ENCODE measurements at regions not wholly inside any gene's neighbourhood (a gene's known extent, or its start where the extent isn't known, plus 50 kb on each side); places are given as distances from the start of the nearest gene placed in this dataset.

GRCh38 chr4:36494747-36495146 is 213.3 kb downstream of the DTHD1 start:
- DNase-seq, result no peak

GRCh38 chr4:36502350-36502749 is 220.9 kb downstream of the DTHD1 start:
- DNase-seq, result no peak

- DNase-seq, result no peak
Observed at GRCh38 chr4:36508394-36508793, 227.0 kb downstream of the DTHD1 start.

- no peak for DNase-seq
Observed at GRCh38 chr4:36509845-36510244, 228.4 kb downstream of the DTHD1 start.

- DNase-seq, result no peak
Observed at GRCh38 chr4:36511785-36512184, 230.4 kb downstream of the DTHD1 start.

- no peak for DNase-seq
Observed at GRCh38 chr4:36516522-36517095, 235.2 kb downstream of the DTHD1 start.

GRCh38 chr4:36523182-36523581 is 241.8 kb downstream of the DTHD1 start:
- no peak for DNase-seq

- no peak for DNase-seq
Observed at GRCh38 chr4:36532670-36533379, 251.4 kb downstream of the DTHD1 start.

- no peak for DNase-seq
Observed at GRCh38 chr4:36533944-36534343, 252.5 kb downstream of the DTHD1 start.

- DNase-seq, result no peak
Observed at GRCh38 chr4:36547383-36547782, 266.0 kb downstream of the DTHD1 start.

- DNase-seq, result no peak
Observed at GRCh38 chr4:36549252-36549651, 267.8 kb downstream of the DTHD1 start.

- DNase-seq, result no peak
Observed at GRCh38 chr4:36549992-36550391, 268.6 kb downstream of the DTHD1 start.

GRCh38 chr4:36551697-36552214 is 270.3 kb downstream of the DTHD1 start:
- no peak for DNase-seq

- no peak for DNase-seq
Observed at GRCh38 chr4:36553029-36553428, 271.6 kb downstream of the DTHD1 start.

GRCh38 chr4:36553453-36553852 is 272.0 kb downstream of the DTHD1 start:
- no peak for DNase-seq

- DNase-seq, result no peak
Observed at GRCh38 chr4:36556984-36557383, 275.6 kb downstream of the DTHD1 start.

GRCh38 chr4:36568575-36568974 is 287.2 kb downstream of the DTHD1 start:
- no peak for DNase-seq

- no peak for DNase-seq
Observed at GRCh38 chr4:36573441-36573840, 292.0 kb downstream of the DTHD1 start.

- no peak for DNase-seq
Observed at GRCh38 chr4:36574816-36575215, 293.4 kb downstream of the DTHD1 start.

GRCh38 chr4:36582198-36582597 is 300.8 kb downstream of the DTHD1 start:
- DNase-seq, result no peak

- no peak for DNase-seq
Observed at GRCh38 chr4:36587909-36588472, 306.6 kb downstream of the DTHD1 start.

GRCh38 chr4:36590343-36590742 is 308.9 kb downstream of the DTHD1 start:
- DNase-seq, result no peak

GRCh38 chr4:36601864-36602495 is 320.6 kb downstream of the DTHD1 start:
- no peak for DNase-seq

GRCh38 chr4:36609661-36610060 is 328.2 kb downstream of the DTHD1 start:
- DNase-seq, result no peak
